Activated T-helper 1 cell treated with anti-CD3 and anti-CD28 coated beads, Interleukin-12 subunit alpha, Interleukin-12 subunit beta, Interleukin-2, Interleukin-4 antibody, amounts not matched to agents 30 ng/mL and 10 ng/mL and 1 ng/mL, durations not matched to agents 14 hours and 24 hours and 36 hours (primary cell): ENCODE measurements at regions not wholly inside any gene's neighbourhood (a gene's known extent, or its start where the extent isn't known, plus 50 kb on each side); places are given as distances from the start of the nearest gene placed in this dataset.

Source experiments
- DNase-seq: peaks from one replicate; pipeline ENCODE4 v3.0.0; 2021; ENCODE audit warnings: low spot score
- H3K27ac Mint-ChIP-seq: one replicate; pipeline ENCODE4 v1.8.0; 2021; ENCODE audit warnings: mild to moderate bottlenecking, mixed read lengths
- H3K27me3 Mint-ChIP-seq: one replicate; pipeline ENCODE4 v1.8.0; 2022; ENCODE audit warnings: mild to moderate bottlenecking, moderate library complexity, mixed read lengths; ENCODE audit not compliant: insufficient read depth
- H3K36me3 Mint-ChIP-seq: one replicate; pipeline ENCODE4 v1.8.0; 2021; ENCODE audit warnings: low read depth, mixed read lengths
- H3K4me1 Mint-ChIP-seq: one replicate; pipeline ENCODE4 v1.8.0; 2021; ENCODE audit warnings: low read depth, mixed read lengths
- H3K4me3 Mint-ChIP-seq: one replicate; pipeline ENCODE4 v1.8.0; 2021; ENCODE audit warnings: mild to moderate bottlenecking, moderate library complexity, mixed read lengths
- H3K9me3 Mint-ChIP-seq: one replicate; pipeline ENCODE4 v1.8.0; 2021; ENCODE audit warnings: mixed read lengths
- intact Hi-C: fragments of 100-400 bp; cut with micrococcal nuclease; formaldehyde crosslinking; loops from one replicate; pipeline ENCODE4 v1.15.1; 2024

- Mint-ChIP-seq H3K36me3 (no peaks in the 10 kb centered on the region), H3K27ac (no peak overlapping the region), H3K9me3 (peaks cover 3% of the 10 kb centered on the region), H3K4me3 (no peak overlapping the region), H3K4me1 (no peaks in the 10 kb centered on the region), H3K27me3 (no peaks in the 10 kb centered on the region)
- no peak for DNase-seq
- intact Hi-C loops: no loop called here
Observed at GRCh38 chr13:88976466-88976865, 1305.3 kb downstream of the SLITRK5 start.

DNA sequence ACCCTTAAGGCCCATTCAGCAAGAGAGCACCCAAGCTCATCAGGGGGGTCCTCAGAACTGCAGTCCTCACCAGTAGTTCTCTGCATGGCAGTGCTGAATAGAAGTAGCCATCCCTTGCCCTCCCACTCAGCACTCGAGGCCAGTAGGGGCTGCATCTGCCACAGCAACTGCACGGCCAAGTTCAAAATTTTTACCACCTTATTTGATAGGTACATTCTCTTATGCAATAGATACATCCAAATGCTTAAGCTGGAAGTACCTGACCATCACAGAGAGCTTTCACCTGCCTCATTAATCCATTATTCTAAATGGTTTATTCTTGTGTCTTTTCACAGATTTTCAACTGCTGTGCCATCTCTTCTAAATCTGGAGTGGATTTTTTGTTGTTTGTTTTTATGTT is 1307.4 kb downstream of the SLITRK5 start:
- no peaks in the 10 kb centered on the region for H3K36me3 Mint-ChIP-seq
- peaks cover 3% of the 10 kb centered on the region for H3K9me3 Mint-ChIP-seq
- H3K27me3 Mint-ChIP-seq: no peaks in the 10 kb centered on the region
- no peak overlapping the region for H3K4me3 Mint-ChIP-seq
- H3K4me1 Mint-ChIP-seq: no peaks in the 10 kb centered on the region
- no peak for DNase-seq
- intact Hi-C loops: no loop called here
- no peak overlapping the region for H3K27ac Mint-ChIP-seq

DNA sequence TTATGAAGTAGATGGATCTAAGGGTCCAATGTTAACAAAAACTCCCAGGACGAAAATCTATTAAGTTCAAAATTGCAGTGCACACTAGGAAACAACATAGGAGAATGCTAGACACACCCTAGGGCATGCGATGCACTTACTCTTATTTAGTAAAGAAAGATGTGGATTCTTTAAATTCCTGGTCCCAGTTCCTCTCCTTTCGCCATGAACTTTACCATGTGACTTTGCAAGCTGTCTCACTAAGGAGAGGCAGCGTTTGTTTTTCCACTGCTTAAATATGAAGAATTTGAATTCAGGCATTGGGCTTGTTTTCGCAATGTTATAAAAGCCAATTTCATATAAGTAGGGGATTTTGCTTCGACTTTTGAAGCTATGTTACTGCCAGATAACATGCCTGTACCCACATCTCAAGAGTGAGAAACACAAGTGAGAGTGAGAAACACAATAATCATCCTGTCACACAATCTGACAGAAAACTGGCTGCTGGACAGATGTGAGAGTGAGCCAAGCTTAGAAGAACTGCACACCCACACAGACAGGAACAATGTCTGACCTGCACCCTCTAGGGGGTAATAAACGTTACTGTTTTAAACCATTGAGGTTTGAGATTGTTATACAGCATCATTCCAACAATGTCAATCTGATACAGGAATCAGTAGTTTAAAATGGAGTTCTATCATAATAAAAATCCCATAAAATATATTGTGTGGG is 1308.4 kb downstream of the SLITRK5 start:
- intact Hi-C loops: no loop called here
- DNase-seq: no peak

DNA sequence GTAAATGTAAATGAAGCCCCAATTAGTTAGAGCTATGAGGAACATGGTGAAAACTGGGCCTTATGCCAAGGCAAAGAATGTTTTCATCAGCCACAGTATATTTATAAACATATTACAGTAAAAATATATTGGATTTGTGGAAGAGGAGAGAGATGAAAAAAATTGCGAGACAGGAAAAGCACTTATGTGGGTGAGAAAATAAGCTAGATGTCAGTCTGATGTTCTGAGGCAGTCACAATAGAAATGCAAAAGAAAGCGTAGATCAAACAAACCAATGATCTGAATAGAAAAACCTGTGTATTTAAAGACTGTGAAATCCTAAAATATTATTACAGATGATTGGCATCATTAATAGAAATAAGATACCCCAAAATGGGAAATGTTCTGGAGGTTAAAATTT is 1332.5 kb downstream of the SLITRK5 start:
- Mint-ChIP-seq H3K27me3 (no peaks in the 10 kb centered on the region), H3K9me3 (no peaks in the 10 kb centered on the region), H3K27ac (no peak overlapping the region), H3K4me1 (no peaks in the 10 kb centered on the region), H3K36me3 (no peaks in the 10 kb centered on the region), H3K4me3 (no peak overlapping the region)
- DNase-seq: no peak
- intact Hi-C loops: no loop called here

More for the DNA sequence above, 1308.4 kb downstream of the SLITRK5 start:
- Mint-ChIP-seq H3K27ac (no peak overlapping the region), H3K4me3 (no peak overlapping the region), H3K4me1 (no peaks in the 10 kb centered on the region), H3K27me3 (peaks cover 2% of the 10 kb centered on the region), H3K36me3 (no peaks in the 10 kb centered on the region), H3K9me3 (peaks cover 3% of the 10 kb centered on the region)

DNA sequence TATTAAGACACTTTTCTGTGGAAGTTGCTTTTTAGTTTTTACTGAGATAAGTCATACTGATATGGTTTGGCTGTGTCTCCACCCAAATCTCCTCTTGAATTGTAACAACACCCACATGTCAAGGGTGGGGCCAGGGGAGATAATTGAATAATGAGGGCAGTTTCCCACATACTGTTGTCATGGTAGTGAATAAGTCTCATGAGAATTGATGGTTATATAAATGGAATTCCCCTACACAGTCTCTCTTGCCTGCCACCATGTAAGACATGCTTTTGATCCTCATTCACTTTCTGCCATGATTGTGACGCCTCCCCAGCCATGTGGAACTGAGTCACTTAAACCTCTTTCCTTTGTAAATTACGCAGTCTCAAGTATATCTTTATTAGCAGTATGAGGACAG is 1340.4 kb downstream of the SLITRK5 start:
- Mint-ChIP-seq H3K9me3 (peaks cover 9% of the 10 kb centered on the region), H3K27me3 (no peaks in the 10 kb centered on the region), H3K4me3 (no peak overlapping the region), H3K36me3 (no peaks in the 10 kb centered on the region), H3K27ac (no peak overlapping the region), H3K4me1 (no peaks in the 10 kb centered on the region)
- no peak for DNase-seq
- intact Hi-C loops: no loop called here

GRCh38 chr13:89027694-89028306 is 1356.6 kb downstream of the SLITRK5 start:
- DNase-seq: no peak
- Mint-ChIP-seq H3K4me1 (no peaks in the 10 kb centered on the region), H3K27me3 (no peaks in the 10 kb centered on the region), H3K27ac (no peak overlapping the region), H3K4me3 (no peak overlapping the region), H3K9me3 (peaks cover 17% of the 10 kb centered on the region), H3K36me3 (no peaks in the 10 kb centered on the region)
- intact Hi-C loops: no loop called here

DNA sequence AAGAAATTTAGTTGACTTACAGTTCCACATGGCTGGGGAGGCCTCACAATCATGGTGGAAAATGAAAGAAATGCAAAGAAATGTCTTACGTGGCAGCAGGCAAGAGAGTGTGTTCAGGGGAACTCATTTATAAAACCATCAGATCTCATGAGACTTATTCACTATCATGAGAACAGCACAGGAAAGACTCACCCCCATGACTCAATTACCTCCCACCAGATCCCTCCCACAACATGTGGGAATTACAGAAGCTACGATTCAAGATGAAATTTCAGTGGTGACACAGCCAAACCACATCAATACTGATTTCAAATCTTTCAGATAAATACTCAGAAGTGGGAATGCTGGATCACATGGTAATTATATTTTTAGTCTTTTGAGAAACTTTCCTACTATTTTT is 1357.9 kb downstream of the SLITRK5 start:
- Mint-ChIP-seq H3K36me3 (no peaks in the 10 kb centered on the region), H3K9me3 (peaks cover 17% of the 10 kb centered on the region), H3K4me3 (no peak overlapping the region), H3K4me1 (no peaks in the 10 kb centered on the region), H3K27me3 (no peaks in the 10 kb centered on the region), H3K27ac (no peak overlapping the region)
- intact Hi-C loops: no loop called here
- no peak for DNase-seq

GRCh38 chr13:89034015-89034414 is 1362.8 kb downstream of the SLITRK5 start:
- no peaks in the 10 kb centered on the region for H3K4me1 Mint-ChIP-seq
- no peaks in the 10 kb centered on the region for H3K27me3 Mint-ChIP-seq
- H3K36me3 Mint-ChIP-seq: no peaks in the 10 kb centered on the region
- no peak overlapping the region for H3K27ac Mint-ChIP-seq
- peaks cover 8% of the 10 kb centered on the region for H3K9me3 Mint-ChIP-seq
- intact Hi-C loops: no loop called here
- H3K4me3 Mint-ChIP-seq: no peak overlapping the region
- DNase-seq: no peak

DNA sequence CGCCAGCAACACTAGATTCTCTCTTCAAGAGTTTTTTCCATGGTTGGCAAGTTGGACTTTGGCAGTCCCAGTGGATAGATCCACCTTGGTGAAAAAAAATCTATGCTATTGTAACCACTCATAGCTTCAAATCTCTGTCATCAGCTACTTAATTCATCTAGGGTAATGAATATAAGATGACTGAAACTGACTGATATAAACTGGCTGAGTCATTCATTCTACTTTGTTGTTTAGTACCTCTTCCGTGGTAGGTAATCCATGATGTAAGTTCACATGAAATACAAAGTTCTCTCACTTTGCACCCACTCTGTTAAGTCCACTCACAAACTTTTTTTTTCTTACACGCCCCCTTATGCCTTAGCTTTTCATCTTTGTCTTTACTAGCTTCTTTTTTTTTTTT is 1381.5 kb downstream of the SLITRK5 start:
- H3K27me3 Mint-ChIP-seq: no peaks in the 10 kb centered on the region
- no peak for DNase-seq
- intact Hi-C loops: no loop called here
- no peaks in the 10 kb centered on the region for H3K36me3 Mint-ChIP-seq
- H3K4me3 Mint-ChIP-seq: no peak overlapping the region
- no peak overlapping the region for H3K27ac Mint-ChIP-seq
- H3K9me3 Mint-ChIP-seq: peaks cover 3% of the 10 kb centered on the region
- no peaks in the 10 kb centered on the region for H3K4me1 Mint-ChIP-seq

- no peaks in the 10 kb centered on the region for H3K36me3 Mint-ChIP-seq
- H3K4me3 Mint-ChIP-seq: no peak overlapping the region
- H3K9me3 Mint-ChIP-seq: peaks cover 3% of the 10 kb centered on the region
- no peak for DNase-seq
- H3K27me3 Mint-ChIP-seq: no peaks in the 10 kb centered on the region
- intact Hi-C loops: no loop called here
- H3K4me1 Mint-ChIP-seq: no peaks in the 10 kb centered on the region
- H3K27ac Mint-ChIP-seq: no peak overlapping the region
Observed at GRCh38 chr13:89053418-89053817, 1382.2 kb downstream of the SLITRK5 start.

DNA sequence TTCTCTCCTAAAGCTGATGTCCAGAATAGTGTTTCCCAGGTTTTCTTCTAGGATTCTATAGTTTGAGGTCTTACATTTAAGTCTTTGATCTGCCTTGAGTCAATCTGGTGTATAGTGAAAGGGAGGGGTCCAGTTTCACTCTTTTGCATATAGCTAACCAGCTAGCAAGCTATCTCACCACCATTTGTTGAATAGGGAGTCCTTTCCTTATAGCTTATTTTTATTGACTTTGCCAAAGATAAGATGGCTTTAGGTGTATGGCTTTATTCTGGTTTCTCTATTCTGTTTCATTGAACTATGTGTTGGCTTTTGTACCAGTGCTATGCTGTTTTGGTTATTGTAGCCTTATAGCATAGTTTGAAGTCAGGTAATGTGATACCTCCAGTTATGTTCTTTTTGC is 1386.1 kb downstream of the SLITRK5 start:
- no peak overlapping the region for H3K27ac Mint-ChIP-seq
- intact Hi-C loops: no loop called here
- no peak overlapping the region for H3K4me3 Mint-ChIP-seq
- peaks cover 3% of the 10 kb centered on the region for H3K9me3 Mint-ChIP-seq
- H3K36me3 Mint-ChIP-seq: no peaks in the 10 kb centered on the region
- no peaks in the 10 kb centered on the region for H3K4me1 Mint-ChIP-seq
- DNase-seq: no peak
- H3K27me3 Mint-ChIP-seq: no peaks in the 10 kb centered on the region

DNA sequence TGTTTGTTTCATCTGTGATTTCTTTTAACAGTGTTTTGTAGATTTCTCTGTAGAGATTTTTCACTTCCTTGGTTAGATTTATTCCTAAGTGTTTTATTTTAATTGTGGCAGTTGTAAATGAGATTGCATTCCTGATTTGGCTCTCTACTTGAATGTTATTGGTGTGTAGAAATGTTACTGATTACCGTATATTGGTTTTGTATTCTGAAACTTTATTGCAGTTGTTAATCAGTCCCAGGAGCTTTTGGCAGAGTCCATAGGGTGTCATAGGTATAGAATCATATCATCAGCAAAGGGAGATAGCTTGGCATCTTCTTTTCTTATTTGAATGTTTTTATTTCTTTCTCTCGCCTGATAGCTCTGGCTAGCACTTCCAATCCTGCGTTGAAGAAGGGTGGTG is 1386.7 kb downstream of the SLITRK5 start:
- Mint-ChIP-seq H3K4me3 (no peak overlapping the region), H3K27ac (no peak overlapping the region), H3K27me3 (no peaks in the 10 kb centered on the region), H3K36me3 (no peaks in the 10 kb centered on the region), H3K9me3 (peaks cover 3% of the 10 kb centered on the region), H3K4me1 (no peaks in the 10 kb centered on the region)
- intact Hi-C loops: no loop called here
- no peak for DNase-seq

DNA sequence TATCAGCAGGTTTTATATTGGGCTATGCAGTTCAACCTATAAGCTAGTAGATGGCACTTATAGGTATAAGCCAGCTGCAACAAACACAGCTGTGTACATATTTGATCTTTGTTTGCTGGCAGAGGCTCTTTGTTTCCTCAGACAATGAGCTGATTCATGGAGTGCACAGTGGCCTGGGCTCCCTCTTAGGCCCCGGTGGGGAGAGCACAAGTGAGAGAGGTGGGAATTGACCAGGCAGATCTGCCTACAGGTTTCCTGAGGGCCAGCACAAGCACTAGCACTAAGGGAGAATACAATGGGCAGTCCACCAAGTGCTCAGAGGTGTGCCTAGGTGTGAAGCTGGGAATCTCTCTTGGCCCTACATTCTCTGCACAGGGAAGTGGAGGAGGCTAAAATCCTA is 1390.7 kb downstream of the SLITRK5 start:
- intact Hi-C loops: no loop called here
- no peak for DNase-seq
- Mint-ChIP-seq H3K4me3 (no peak overlapping the region), H3K4me1 (no peaks in the 10 kb centered on the region), H3K36me3 (no peaks in the 10 kb centered on the region), H3K9me3 (no peaks in the 10 kb centered on the region), H3K27ac (no peak overlapping the region), H3K27me3 (no peaks in the 10 kb centered on the region)
